ENCODE measurements at regions not wholly inside any gene's neighbourhood (a gene's known extent, or its start where the extent isn't known, plus 50 kb on each side); places are given as distances from the start of the nearest gene placed in this dataset.

DNA sequence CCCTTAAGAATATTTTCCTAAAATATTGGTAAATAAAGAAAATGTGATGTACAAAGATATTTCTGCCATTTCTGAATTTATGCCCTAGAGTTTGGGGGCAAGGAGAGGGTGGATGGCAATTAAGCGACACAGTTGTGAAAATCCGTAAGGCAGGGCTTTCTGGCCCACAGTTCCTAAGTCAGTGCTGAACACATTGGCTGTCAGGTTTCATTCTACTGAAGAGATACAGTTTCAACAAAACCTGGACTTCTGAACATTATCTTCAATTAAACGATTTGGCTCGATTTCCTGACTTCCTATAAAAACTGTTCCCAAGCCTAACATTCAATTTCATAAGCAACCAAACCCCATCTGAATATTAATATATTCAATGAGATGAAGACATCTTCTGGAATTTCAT lies 61.1 kb upstream of the NEBL start:
- H3K9me3 Mint-ChIP-seq: no peaks in the 10 kb centered on the region
- Histone ChIP-seq H3K4me1 (ENCODE audit: control insufficient read depth in 2 of 2, insufficient read depth in 2 of 2, low read length in 2 of 2) (no peaks in the 10 kb centered on the region), H3K27ac (ENCODE audit: low read depth, low read length) (no peak overlapping the region), H3K36me3 (ENCODE audit: control insufficient read depth in 2 of 3, insufficient read depth in 3 of 3, low read length in 3 of 3) (no peaks in the 10 kb centered on the region), H3K4me3 (ENCODE audit: low read length) (no peak overlapping the region), H3K27me3 (ENCODE audit: control insufficient read depth in 2 of 2, insufficient read depth in 2 of 2, low read length in 2 of 2) (no peaks in the 10 kb centered on the region), H3K9me3 (ENCODE audit: control insufficient read depth in 2 of 3, low read length in 3 of 3) (no peaks in the 10 kb centered on the region)
- no peak overlapping the region for H3K4me3 Mint-ChIP-seq
- ChIA-PET POLR2A (no interaction called here), CTCF (no interaction called here)
- ATAC-seq (no peak), DNase-seq (no peak)
- intact Hi-C loops (cut with micrococcal nuclease): no loop called here
- no peaks in the 10 kb centered on the region for H3K4me1 Mint-ChIP-seq
- no peaks in the 10 kb centered on the region for H3K36me3 Mint-ChIP-seq
- H3K27me3 Mint-ChIP-seq: peaks cover 0 to 14% (median 4%) of the 10 kb centered on the region in 5 donors
- no peak overlapping the region for H3K27ac Mint-ChIP-seq

DNA sequence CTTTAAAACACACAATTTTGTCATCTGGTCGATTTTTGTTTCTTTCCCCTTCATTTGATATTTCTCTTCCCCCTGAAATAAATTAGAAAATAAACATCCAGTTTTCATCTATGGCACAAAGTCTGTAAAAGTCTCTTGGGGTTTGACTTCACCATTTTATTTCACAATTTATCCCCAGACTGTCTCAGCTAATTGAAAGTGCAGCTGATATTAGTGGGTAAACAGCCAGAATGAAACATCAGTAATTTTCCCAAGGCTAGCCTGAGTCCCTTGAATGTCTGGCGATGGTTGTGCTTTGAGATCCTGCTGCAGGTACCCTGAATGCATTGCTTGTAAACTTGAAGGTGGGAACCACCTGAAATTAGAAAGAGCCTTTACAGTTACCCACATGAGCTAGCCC lies 60.6 kb upstream of the NEBL start:
- Mint-ChIP-seq H3K36me3 (no peaks in the 10 kb centered on the region), H3K27ac (no peak overlapping the region), H3K4me3 (no peak overlapping the region), H3K27me3 (peaks cover 0 to 14% (median 4%) of the 10 kb centered on the region in 5 donors), H3K9me3 (no peaks in the 10 kb centered on the region), H3K4me1 (no peaks in the 10 kb centered on the region)
- no peak for ATAC-seq
- Histone ChIP-seq H3K27ac (ENCODE audit: low read depth, low read length) (no peak overlapping the region), H3K36me3 (ENCODE audit: control insufficient read depth in 2 of 3, insufficient read depth in 3 of 3, low read length in 3 of 3) (no peaks in the 10 kb centered on the region), H3K4me3 (ENCODE audit: low read length) (no peak overlapping the region), H3K4me1 (ENCODE audit: control insufficient read depth in 2 of 2, insufficient read depth in 2 of 2, low read length in 2 of 2) (no peaks in the 10 kb centered on the region), H3K27me3 (ENCODE audit: control insufficient read depth in 2 of 2, insufficient read depth in 2 of 2, low read length in 2 of 2) (no peaks in the 10 kb centered on the region), H3K9me3 (ENCODE audit: control insufficient read depth in 2 of 3, low read length in 3 of 3) (no peaks in the 10 kb centered on the region)
- intact Hi-C loops (cut with micrococcal nuclease): no loop called here
- no peak for DNase-seq
- CTCF ChIA-PET: no interaction called here
- POLR2A ChIA-PET: no interaction called here

DNA sequence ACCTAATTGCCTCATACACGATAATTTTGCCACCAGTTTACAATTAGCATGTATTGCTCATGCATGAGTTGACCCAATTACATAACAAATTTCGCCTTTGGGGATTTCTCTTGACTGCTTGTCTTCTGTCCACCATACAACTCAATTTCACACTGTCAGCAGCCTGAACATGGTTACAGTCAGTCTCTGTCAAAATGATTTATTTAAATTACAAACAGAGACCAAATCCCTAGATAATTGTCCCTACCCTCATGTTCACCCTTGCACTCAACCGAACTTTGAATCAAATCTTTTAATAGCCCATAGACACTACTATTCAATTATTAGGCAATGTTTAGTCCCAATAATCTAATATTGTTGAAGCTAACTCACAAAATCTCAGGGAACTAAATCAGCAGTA lies 59.7 kb upstream of the NEBL start:
- DNase-seq: no peak
- Mint-ChIP-seq H3K4me1 (no peaks in the 10 kb centered on the region), H3K4me3 (no peak overlapping the region), H3K27ac (no peak overlapping the region), H3K9me3 (no peaks in the 10 kb centered on the region), H3K36me3 (no peaks in the 10 kb centered on the region), H3K27me3 (peaks cover 0 to 14% (median 4%) of the 10 kb centered on the region in 5 donors)
- CTCF ChIA-PET: no interaction called here
- Histone ChIP-seq H3K27ac (ENCODE audit: low read depth, low read length) (no peak overlapping the region), H3K4me3 (ENCODE audit: low read length) (no peak overlapping the region), H3K4me1 (ENCODE audit: control insufficient read depth in 2 of 2, insufficient read depth in 2 of 2, low read length in 2 of 2) (no peaks in the 10 kb centered on the region), H3K36me3 (ENCODE audit: control insufficient read depth in 2 of 3, insufficient read depth in 3 of 3, low read length in 3 of 3) (no peaks in the 10 kb centered on the region), H3K9me3 (ENCODE audit: control insufficient read depth in 2 of 3, low read length in 3 of 3) (no peaks in the 10 kb centered on the region), H3K27me3 (ENCODE audit: control insufficient read depth in 2 of 2, insufficient read depth in 2 of 2, low read length in 2 of 2) (no peaks in the 10 kb centered on the region)
- no peak for ATAC-seq
- intact Hi-C loops (cut with micrococcal nuclease): no loop called here
- POLR2A ChIA-PET: no interaction called here

DNA sequence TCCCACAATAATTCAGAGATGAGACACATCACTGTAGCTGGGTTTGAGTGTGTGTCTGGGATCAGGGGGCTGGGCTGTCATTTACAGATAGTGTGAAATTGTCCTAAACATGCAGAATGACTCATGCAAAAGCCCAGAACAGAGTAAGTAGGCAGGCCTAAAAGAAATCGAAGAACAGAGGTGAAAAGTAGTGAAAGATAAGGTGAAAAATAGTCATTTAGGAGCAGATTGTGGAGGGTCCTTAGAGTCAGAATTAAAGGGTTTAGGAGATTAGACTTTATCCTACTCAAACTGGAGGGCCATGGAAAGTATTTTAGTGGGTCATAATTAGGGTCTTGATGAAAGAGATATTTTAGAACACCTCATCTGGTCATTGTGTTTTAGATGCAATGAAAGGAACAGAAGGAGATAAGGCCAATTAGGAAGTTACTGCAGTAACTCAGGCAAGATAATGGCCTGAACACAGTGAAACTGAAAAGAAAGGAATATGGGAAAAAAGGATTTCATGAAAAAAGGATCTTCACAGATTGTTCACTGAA lies 58.3 kb upstream of the NEBL start:
- POLR2A ChIA-PET: no interaction called here
- H3K27me3 ChIP-seq (ENCODE audit: control insufficient read depth in 2 of 2, insufficient read depth in 2 of 2, low read length in 2 of 2): no peaks in the 10 kb centered on the region
- no peaks in the 10 kb centered on the region for H3K4me1 ChIP-seq (ENCODE audit: control insufficient read depth in 2 of 2, insufficient read depth in 2 of 2, low read length in 2 of 2)
- Mint-ChIP-seq H3K27me3 (peaks cover 0 to 16% (median 7%) of the 10 kb centered on the region in 5 donors), H3K9me3 (no peaks in the 10 kb centered on the region), H3K4me3 (no peak overlapping the region), H3K27ac (peak overlapping the region in 1 of 9 donors; percentile 62), H3K36me3 (no peaks in the 10 kb centered on the region), H3K4me1 (no peaks in the 10 kb centered on the region)
- H3K4me3 ChIP-seq (ENCODE audit: low read length): no peak overlapping the region
- H3K27ac ChIP-seq (ENCODE audit: low read depth, low read length): no peak overlapping the region
- CTCF ChIA-PET: no interaction called here
- DNase-seq (no peak), ATAC-seq (no peak)
- no peaks in the 10 kb centered on the region for H3K36me3 ChIP-seq (ENCODE audit: control insufficient read depth in 2 of 3, insufficient read depth in 3 of 3, low read length in 3 of 3)
- H3K9me3 ChIP-seq (ENCODE audit: control insufficient read depth in 2 of 3, low read length in 3 of 3): no peaks in the 10 kb centered on the region
- intact Hi-C loops (cut with micrococcal nuclease): no loop called here

DNA sequence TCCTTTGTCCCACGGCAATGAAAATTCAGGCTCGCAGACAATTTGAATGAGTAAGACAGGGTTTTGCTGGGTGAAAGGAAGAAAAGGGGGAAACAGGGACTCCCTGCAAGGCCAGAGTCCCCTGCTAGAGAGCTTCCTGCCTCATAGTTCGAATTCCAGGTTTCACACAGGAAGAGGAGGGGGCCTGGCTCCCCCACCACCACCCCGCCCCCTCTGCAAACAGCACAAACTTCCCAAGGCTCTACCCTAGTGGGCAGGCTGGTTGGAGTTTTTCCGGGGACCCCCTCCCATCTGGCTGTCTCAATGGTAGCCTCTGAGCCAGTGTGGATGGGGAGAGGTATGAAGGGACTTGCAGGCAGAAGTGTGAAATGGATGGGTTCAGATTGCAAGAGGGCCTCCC lies 57.4 kb upstream of the NEBL start:
- H3K9me3 ChIP-seq (ENCODE audit: control insufficient read depth in 2 of 3, low read length in 3 of 3): no peaks in the 10 kb centered on the region
- Mint-ChIP-seq H3K27ac (no peak overlapping the region), H3K4me3 (no peak overlapping the region), H3K27me3 (peaks cover 0 to 18% (median 9%) of the 10 kb centered on the region in 5 donors), H3K9me3 (no peaks in the 10 kb centered on the region), H3K36me3 (no peaks in the 10 kb centered on the region), H3K4me1 (no peaks in the 10 kb centered on the region)
- DNase-seq (no peak), ATAC-seq (no peak)
- no peaks in the 10 kb centered on the region for H3K27me3 ChIP-seq (ENCODE audit: control insufficient read depth in 2 of 2, insufficient read depth in 2 of 2, low read length in 2 of 2)
- no peaks in the 10 kb centered on the region for H3K36me3 ChIP-seq (ENCODE audit: control insufficient read depth in 2 of 3, insufficient read depth in 3 of 3, low read length in 3 of 3)
- POLR2A ChIA-PET: no interaction called here
- no peaks in the 10 kb centered on the region for H3K4me1 ChIP-seq (ENCODE audit: control insufficient read depth in 2 of 2, insufficient read depth in 2 of 2, low read length in 2 of 2)
- no peak overlapping the region for H3K4me3 ChIP-seq (ENCODE audit: low read length)
- intact Hi-C loops (cut with micrococcal nuclease): no loop called here
- no peak overlapping the region for H3K27ac ChIP-seq (ENCODE audit: low read depth, low read length)
- CTCF ChIA-PET: no interaction called here

DNA sequence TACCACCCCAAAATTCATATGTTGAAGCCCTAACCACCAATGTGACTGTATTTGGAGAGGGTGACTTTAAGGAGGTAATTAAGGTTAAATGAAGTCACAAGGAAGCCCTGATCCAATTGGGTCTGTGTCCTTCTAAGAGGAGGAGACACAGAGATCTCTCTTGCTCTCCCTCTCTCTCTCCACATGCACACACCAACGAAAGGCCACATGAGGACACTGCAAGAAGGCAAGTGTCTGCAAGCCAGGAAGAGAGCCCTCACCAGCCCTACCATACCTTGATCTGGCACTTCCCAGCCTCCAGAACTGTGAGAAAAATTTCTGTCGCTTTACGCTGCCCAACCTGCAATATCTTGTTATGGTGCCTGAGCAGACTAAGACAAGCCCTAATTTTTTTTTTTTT lies 56.0 kb upstream of the NEBL start:
- Histone ChIP-seq H3K27ac (ENCODE audit: low read depth, low read length) (no peak overlapping the region), H3K4me3 (ENCODE audit: low read length) (no peak overlapping the region), H3K9me3 (ENCODE audit: control insufficient read depth in 2 of 3, low read length in 3 of 3) (no peaks in the 10 kb centered on the region), H3K4me1 (ENCODE audit: control insufficient read depth in 2 of 2, insufficient read depth in 2 of 2, low read length in 2 of 2) (no peaks in the 10 kb centered on the region), H3K36me3 (ENCODE audit: control insufficient read depth in 2 of 3, insufficient read depth in 3 of 3, low read length in 3 of 3) (no peaks in the 10 kb centered on the region), H3K27me3 (ENCODE audit: control insufficient read depth in 2 of 2, insufficient read depth in 2 of 2, low read length in 2 of 2) (no peaks in the 10 kb centered on the region)
- CTCF ChIA-PET: no interaction called here
- no peak overlapping the region for H3K4me3 Mint-ChIP-seq
- no peak for DNase-seq
- peaks cover 0 to 18% (median 12%) of the 10 kb centered on the region in 5 donors for H3K27me3 Mint-ChIP-seq
- H3K4me1 Mint-ChIP-seq: no peaks in the 10 kb centered on the region
- POLR2A ChIA-PET: no interaction called here
- intact Hi-C loops (cut with micrococcal nuclease): no loop called here
- H3K27ac Mint-ChIP-seq: no peak overlapping the region
- ATAC-seq: no peak
- H3K9me3 Mint-ChIP-seq: no peaks in the 10 kb centered on the region
- H3K36me3 Mint-ChIP-seq: no peaks in the 10 kb centered on the region

DNA sequence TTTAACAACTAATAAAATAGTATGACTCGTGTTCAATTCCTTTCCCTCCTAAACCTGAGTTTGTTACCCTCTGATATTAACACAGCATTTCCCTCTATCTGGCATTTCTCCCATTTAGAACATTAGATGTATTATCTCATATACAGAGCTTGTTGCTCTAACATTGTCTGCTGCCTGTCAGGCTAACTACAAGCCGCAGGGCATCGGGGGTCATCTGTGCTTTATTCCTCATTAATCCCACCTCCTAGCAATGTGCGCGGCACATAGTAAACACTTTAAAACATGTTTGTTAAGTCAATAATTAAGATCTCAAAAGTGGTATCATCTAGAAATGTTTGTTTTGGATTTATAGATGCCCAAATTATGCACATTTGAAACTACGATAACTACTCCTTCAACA lies 52.9 kb upstream of the NEBL start:
- Mint-ChIP-seq H3K27ac (no peak overlapping the region), H3K4me3 (no peak overlapping the region), H3K27me3 (peaks cover 0 to 18% (median 7%) of the 10 kb centered on the region in 5 donors), H3K4me1 (no peaks in the 10 kb centered on the region), H3K9me3 (peaks cover 0 to 2% (median 0%) of the 10 kb centered on the region in 11 donors), H3K36me3 (no peaks in the 10 kb centered on the region)
- Histone ChIP-seq H3K27ac (ENCODE audit: low read depth, low read length) (no peak overlapping the region), H3K4me1 (ENCODE audit: control insufficient read depth in 2 of 2, insufficient read depth in 2 of 2, low read length in 2 of 2) (no peaks in the 10 kb centered on the region), H3K9me3 (ENCODE audit: control insufficient read depth in 2 of 3, low read length in 3 of 3) (no peaks in the 10 kb centered on the region), H3K27me3 (ENCODE audit: control insufficient read depth in 2 of 2, insufficient read depth in 2 of 2, low read length in 2 of 2) (no peaks in the 10 kb centered on the region), H3K36me3 (ENCODE audit: control insufficient read depth in 2 of 3, insufficient read depth in 3 of 3, low read length in 3 of 3) (no peaks in the 10 kb centered on the region), H3K4me3 (ENCODE audit: low read length) (no peak overlapping the region)
- ChIA-PET CTCF (no interaction called here), POLR2A (no interaction called here)
- DNase-seq: no peak
- ATAC-seq: no peak
- intact Hi-C loops (cut with micrococcal nuclease): no loop called here
